CD14-positive monocyte (primary cell): ENCODE measurements at regions not wholly inside any gene's neighbourhood (a gene's known extent, or its start where the extent isn't known, plus 50 kb on each side); places are given as distances from the start of the nearest gene placed in this dataset.
A peak's percentile ranks its signal among the peaks of the same experiment; 100 is the strongest.

Experiments
- DNase-seq, 3 donors: peaks; one replicate each; pipeline ENCODE4 v3.0.0-alpha.2; 2011 to 2022
- H2AFZ ChIP-seq: 2 replicates; pipeline ENCODE4 v1.6.0; 2012; ENCODE audit warnings: mild to moderate bottlenecking, low read depth, low read length, inconsistent platforms; ENCODE audit not compliant: insufficient read depth, poor library complexity, severe bottlenecking
- H3K27ac ChIP-seq, 2 donors: 1 replicate in 1 of 2; 2 replicates in 1 of 2; pipeline ENCODE4 v1.5.1; 2012 to 2013; ENCODE audit warnings: low read length in 2 of 2, control low read depth in 1 of 2, inconsistent platforms in 1 of 2, low read depth in 1 of 2, mild to moderate bottlenecking in 1 of 2
- H3K27me3 ChIP-seq, 2 donors: one replicate each; pipeline versions ENCODE4 v1.6.0 to v1.6.1; 2011 to 2013; ENCODE audit warnings: low read length in 2 of 2; ENCODE audit not compliant: control insufficient read depth in 2 of 2, insufficient read depth in 2 of 2
- H3K36me3 ChIP-seq, 2 donors: replicated peaks in 1 of 2; 1 replicate in 1 of 2; 2 replicates in 1 of 2; pipeline versions ENCODE4 v1.5.1 to v1.6.1; 2012 to 2013; ENCODE audit warnings: low read length in 2 of 2, control low read depth in 1 of 2, inconsistent platforms in 1 of 2, mild to moderate bottlenecking in 1 of 2; ENCODE audit not compliant: insufficient read depth in 2 of 2, control insufficient read depth in 1 of 2
- H3K4me1 ChIP-seq, 2 donors: 1 replicate in 1 of 2; 2 replicates in 1 of 2; pipeline versions ENCODE4 v1.5.1 to v1.6.1; 2012 to 2013; ENCODE audit warnings: low read length in 2 of 2, control low read depth in 1 of 2, inconsistent platforms in 1 of 2, mild to moderate bottlenecking in 1 of 2, moderate library complexity in 1 of 2; ENCODE audit not compliant: insufficient read depth in 2 of 2, control insufficient read depth in 1 of 2
- H3K4me2 ChIP-seq: replicated peaks from 2 replicates; pipeline ENCODE3; 2012; ENCODE audit warnings: low read length, moderate library complexity, mild to moderate bottlenecking; ENCODE audit not compliant: poor library complexity, severe bottlenecking; ENCODE audit errors: extremely low read depth
- H3K4me3 ChIP-seq, 3 experiments: fragments of 200-600 bp in 1 of 3; sonication (generic) in 1 of 3; replicated peaks in 1 of 3; 1 replicate in 2 of 3; 2 replicates in 1 of 3; pipeline ENCODE4 v1.5.1; 2011 to 2013; ENCODE audit warnings: low read length in 3 of 3, mild to moderate bottlenecking in 3 of 3, control low read depth in 2 of 3, low read depth in 2 of 3, inconsistent platforms in 1 of 3, moderate library complexity in 1 of 3
- H3K79me2 ChIP-seq: 2 replicates; pipeline ENCODE4 v1.6.0; 2012; ENCODE audit warnings: mild to moderate bottlenecking, control low read depth, inconsistent platforms, low read length, moderate library complexity; ENCODE audit not compliant: insufficient read depth
- H3K9ac ChIP-seq: 2 replicates; pipeline ENCODE4 v1.6.0; 2017; ENCODE audit warnings: low read length, mild to moderate bottlenecking; ENCODE audit not compliant: insufficient read depth, poor library complexity, severe bottlenecking
- H3K9me3 ChIP-seq, 2 donors: replicated peaks in 1 of 2; 1 replicate in 1 of 2; 2 replicates in 1 of 2; pipeline versions ENCODE4 v1.5.1 to v1.6.1; 2012 to 2013; ENCODE audit warnings: low read length in 2 of 2, control low read depth in 1 of 2; ENCODE audit not compliant: control insufficient read depth in 1 of 2, insufficient read depth in 1 of 2
- H4K20me1 ChIP-seq: 2 replicates; pipeline ENCODE4 v1.6.0; 2012; ENCODE audit warnings: mild to moderate bottlenecking, low read length, control low read depth, moderate library complexity; ENCODE audit not compliant: insufficient read depth
- H3K27ac Mint-ChIP-seq, 7 donors: one replicate each; pipeline ENCODE4 v1.8.0; 2020; ENCODE audit warnings: mild to moderate bottlenecking in 7 of 7, mixed read lengths in 7 of 7, moderate library complexity in 6 of 7, inconsistent platforms in 2 of 7
- H3K27me3 Mint-ChIP-seq, 3 donors: one replicate each; pipeline ENCODE4 v1.8.0; 2021 to 2022; ENCODE audit warnings: low read depth in 3 of 3, mild to moderate bottlenecking in 3 of 3, mixed read lengths in 3 of 3, moderate library complexity in 3 of 3, inconsistent platforms in 1 of 3
- H3K36me3 Mint-ChIP-seq, 2 donors: one replicate each; pipeline ENCODE4 v1.8.0; 2020; ENCODE audit warnings: mixed read lengths in 2 of 2, inconsistent platforms in 1 of 2, mild to moderate bottlenecking in 1 of 2
- H3K4me1 Mint-ChIP-seq: one replicate; pipeline ENCODE4 v1.8.0; 2020; ENCODE audit warnings: mild to moderate bottlenecking, mixed read lengths
- H3K4me3 Mint-ChIP-seq, 2 donors: one replicate each; pipeline ENCODE4 v1.8.0; 2020; ENCODE audit warnings: mild to moderate bottlenecking in 2 of 2, mixed read lengths in 2 of 2, moderate library complexity in 1 of 2
- H3K9me3 Mint-ChIP-seq, 7 donors: one replicate each; pipeline ENCODE4 v1.8.0; 2020 to 2022; ENCODE audit warnings: mixed read lengths in 7 of 7, mild to moderate bottlenecking in 6 of 7, moderate library complexity in 6 of 7, inconsistent platforms in 2 of 7
- CTCF ChIP-seq: fragments of 200-600 bp; IDR thresholded peaks from one replicate; pipeline ENCODE4 v1.8.0; 2022; ENCODE audit warnings: antibody characterized with exemption, mild to moderate bottlenecking
- WGBS: methylation state at CpG from one replicate; pipeline ENCODE4 v1.1.5; 2013; ENCODE audit warnings: missing lambda C conversion rate; ENCODE audit not compliant: insufficient coverage; 5-methylcytosine and 5-hydroxymethylcytosine counted together
- intact Hi-C, 2 donors: fragments of 100-400 bp; cut with micrococcal nuclease; formaldehyde crosslinking; loops; one replicate each; pipeline versions ENCODE4 v1.15.0 to v1.15.1; 2023

GRCh38 chr9:7236186-7236585 lies 478.4 kb downstream of the KDM4C start:
- TF ChIP-seq CTCF = no peak
- no peaks in the 10 kb centered on the region for H3K79me2 ChIP-seq
- Mint-ChIP-seq H3K4me1 (no peaks in the 10 kb centered on the region), H3K27ac (no peak overlapping the region), H3K27me3 (peaks cover 0 to 4% (median 0%) of the 10 kb centered on the region in 3 donors), H3K36me3 (no peaks in the 10 kb centered on the region), H3K4me3 (no peak overlapping the region), H3K9me3 (peaks cover 0 to 11% (median 4%) of the 10 kb centered on the region in 7 donors)
- no peaks in the 10 kb centered on the region for H4K20me1 ChIP-seq
- intact Hi-C loops = no loop called here
- no peak overlapping the region for H3K4me2 ChIP-seq
- H3K27ac ChIP-seq = no peak overlapping the region
- H3K27me3 ChIP-seq = no peaks in the 10 kb centered on the region
- peaks cover 0 to 9% of the 10 kb centered on the region in 2 donors for H3K9me3 ChIP-seq
- no peak overlapping the region for H3K4me3 ChIP-seq
- H3K9ac ChIP-seq = no peak overlapping the region
- no peak overlapping the region for H2AFZ ChIP-seq
- 83% methylated on average over 1 of the region's 5 CpGs for WGBS
- H3K36me3 ChIP-seq = no peaks in the 10 kb centered on the region
- no peaks in the 10 kb centered on the region for H3K4me1 ChIP-seq
- no peak for DNase-seq

- no peak overlapping the region for H3K9ac ChIP-seq
- H2AFZ ChIP-seq = no peak overlapping the region
- peaks cover 0 to 5% (median 0%) of the 10 kb centered on the region in 7 donors for H3K9me3 Mint-ChIP-seq
- H4K20me1 ChIP-seq = no peaks in the 10 kb centered on the region
- H3K27me3 ChIP-seq = peaks cover 0 to 6% of the 10 kb centered on the region in 2 donors
- no peak for DNase-seq
- no peaks in the 10 kb centered on the region for H3K36me3 Mint-ChIP-seq
- peaks cover 0 to 3% of the 10 kb centered on the region in 2 donors for H3K9me3 ChIP-seq
- peak; percentile 42 for TF ChIP-seq CTCF
- no peak overlapping the region for H3K4me2 ChIP-seq
- no peaks in the 10 kb centered on the region for H3K36me3 ChIP-seq
- no peaks in the 10 kb centered on the region for H3K4me1 ChIP-seq
- H3K27ac ChIP-seq = no peak overlapping the region
- no peak overlapping the region for H3K4me3 Mint-ChIP-seq
- H3K27me3 Mint-ChIP-seq = peaks cover 3 to 7% (median 6%) of the 10 kb centered on the region in 3 donors
- no peaks in the 10 kb centered on the region for H3K79me2 ChIP-seq
- intact Hi-C loops = no loop called here
- H3K4me3 ChIP-seq = no peak overlapping the region
- WGBS = 90% methylated on average over 4 of the region's 5 CpGs
- H3K27ac Mint-ChIP-seq = no peak overlapping the region
- H3K4me1 Mint-ChIP-seq = no peaks in the 10 kb centered on the region
Observed at GRCh38 chr9:7234144-7234543, 476.4 kb downstream of the KDM4C start.
